Mesendoderm (in vitro differentiated cells): ENCODE measurements at regions not wholly inside any gene's neighbourhood (a gene's known extent, or its start where the extent isn't known, plus 50 kb on each side); places are given as distances from the start of the nearest gene placed in this dataset.

Experiments used
- DNase-seq: peaks from one replicate; pipeline ENCODE4 v3.0.0; 2013
- H2AK5ac ChIP-seq: 2 replicates; pipeline ENCODE4 v1.6.1; 2013; ENCODE audit warnings: low read length, inconsistent platforms
- H2BK120ac ChIP-seq: 2 replicates; pipeline ENCODE4 v1.6.1; 2013; ENCODE audit warnings: low read depth, mild to moderate bottlenecking, low read length, moderate library complexity, mixed read lengths
- H2BK15ac ChIP-seq: replicated peaks from 2 replicates; pipeline ENCODE4 v1.6.1; 2013; ENCODE audit warnings: low read depth, mild to moderate bottlenecking, moderate library complexity
- H2BK5ac ChIP-seq: 2 replicates; pipeline ENCODE4 v1.6.1; 2013; ENCODE audit warnings: low read length, inconsistent platforms
- H3K18ac ChIP-seq: 2 replicates; pipeline ENCODE4 v1.6.1; 2013; ENCODE audit warnings: mild to moderate bottlenecking, low read length, mixed read lengths
- H3K23ac ChIP-seq: one replicate; pipeline ENCODE4 v1.6.1; 2013; ENCODE audit warnings: low read length
- H3K27ac ChIP-seq: 2 replicates; pipeline ENCODE4 v1.5.1; 2013; ENCODE audit warnings: low read depth, mild to moderate bottlenecking, inconsistent platforms, low read length, moderate library complexity
- H3K27me3 ChIP-seq: 2 replicates; pipeline ENCODE4 v1.6.1; 2013; ENCODE audit warnings: low read length, control low read depth, mild to moderate bottlenecking, inconsistent platforms; ENCODE audit not compliant: insufficient read depth, poor library complexity
- H3K36me3 ChIP-seq: 2 replicates; pipeline ENCODE4 v1.6.1; 2013; ENCODE audit warnings: low read length, inconsistent platforms; ENCODE audit not compliant: control insufficient read depth, insufficient read depth
- H3K4ac ChIP-seq: one replicate; pipeline ENCODE4 v1.6.1; 2013; ENCODE audit warnings: low read depth, mild to moderate bottlenecking, low read length, moderate library complexity
- H3K4me1 ChIP-seq: 2 replicates; pipeline ENCODE4 v1.6.1; 2013; ENCODE audit warnings: low read depth, low read length, inconsistent platforms; ENCODE audit not compliant: control insufficient read depth
- H3K4me2 ChIP-seq: 2 replicates; pipeline ENCODE4 v1.6.1; 2013; ENCODE audit warnings: low read length
- H3K4me3 ChIP-seq: 2 replicates; pipeline ENCODE4 v1.5.1; 2013; ENCODE audit warnings: mild to moderate bottlenecking, low read length
- H3K56ac ChIP-seq: one replicate; pipeline ENCODE4 v1.6.1; 2013; ENCODE audit warnings: low read length
- H3K79me1 ChIP-seq: 2 replicates; pipeline ENCODE4 v1.6.1; 2013; ENCODE audit warnings: low read length, inconsistent platforms
- H3K79me2 ChIP-seq: 2 replicates; pipeline ENCODE4 v1.6.1; 2013; ENCODE audit warnings: mild to moderate bottlenecking, low read length; ENCODE audit not compliant: control insufficient read depth, insufficient read depth
- H3K9ac ChIP-seq: 2 replicates; pipeline ENCODE4 v1.6.1; 2013; ENCODE audit warnings: low read length, inconsistent platforms
- H4K5ac ChIP-seq: one replicate; pipeline ENCODE4 v1.6.1; 2013; ENCODE audit warnings: low read length
- H4K8ac ChIP-seq: one replicate; pipeline ENCODE4 v1.6.1; 2013; ENCODE audit warnings: low read depth, mild to moderate bottlenecking, control low read depth, low read length, moderate library complexity
- WGBS: extraction: QIAGEN DNeasy Blood & Tissue Kit; methylation state at CpG from one replicate; pipeline ENCODE4 v1.1.7; 2013; ENCODE audit warnings: low lambda C conversion rate, missing lambda C conversion rate; ENCODE audit not compliant: insufficient coverage; ENCODE audit errors: extremely low coverage; 5-methylcytosine and 5-hydroxymethylcytosine counted together

DNA sequence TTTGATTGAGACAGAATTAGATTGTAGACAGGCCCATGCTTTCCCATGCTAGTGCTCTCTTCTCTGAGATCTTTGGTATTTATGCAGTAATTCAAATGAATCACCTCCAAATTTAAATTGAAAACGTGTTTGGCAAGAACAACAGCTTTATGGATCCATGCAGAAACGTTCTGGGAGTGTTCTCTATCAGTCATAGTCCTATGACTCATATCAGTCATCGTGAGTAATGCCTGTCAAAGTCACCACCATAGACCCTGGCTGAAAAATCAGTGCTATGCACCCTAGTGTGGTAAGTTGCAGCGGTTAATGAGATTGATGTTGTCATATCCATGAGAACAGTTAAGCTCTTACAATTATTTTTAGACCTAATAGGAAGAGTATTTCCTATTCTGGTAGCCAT, 90.1 kb upstream of the FOXG1 start:
- Histone ChIP-seq H3K4me2 (no peak overlapping the region), H3K36me3 (no peaks in the 10 kb centered on the region), H3K79me2 (no peaks in the 10 kb centered on the region), H4K8ac (no peak overlapping the region), H3K27ac (no peak overlapping the region), H3K18ac (no peak overlapping the region), H3K56ac (no peak overlapping the region), H3K4me3 (no peak overlapping the region), H4K5ac (no peak overlapping the region), H3K4ac (no peak overlapping the region), H3K27me3 (no peaks in the 10 kb centered on the region), H3K23ac (no peak overlapping the region), H2BK5ac (no peak overlapping the region), H2BK15ac (no peak overlapping the region), H3K79me1 (no peaks in the 10 kb centered on the region), H2BK120ac (no peak overlapping the region), H3K4me1 (no peaks in the 10 kb centered on the region), H2AK5ac (no peak overlapping the region), H3K9ac (no peak overlapping the region)
- WGBS, result no CpG with 5 or more reads among the region's 4 CpGs
- DNase-seq, result peak; percentile 42

DNA sequence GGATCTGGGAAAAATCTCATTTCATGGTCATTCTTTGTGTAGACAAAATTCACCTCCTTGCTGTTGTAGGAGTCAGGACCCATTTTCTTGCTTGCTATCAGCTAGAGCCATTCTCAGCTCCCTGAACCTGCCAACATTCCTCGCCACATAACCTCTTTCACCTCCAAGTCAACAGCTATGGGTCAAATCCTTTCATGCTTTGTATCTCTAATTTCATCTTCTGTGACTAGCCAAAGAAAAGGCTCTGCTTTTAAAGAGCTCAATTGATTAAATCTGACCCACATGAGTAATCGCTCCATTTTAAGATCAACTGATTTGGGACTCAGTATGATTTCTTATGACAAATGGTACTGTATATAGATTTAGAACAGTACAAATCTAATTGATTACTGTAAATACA, 89.2 kb upstream of the FOXG1 start:
- H3K56ac ChIP-seq, result no peak overlapping the region
- H3K4me1 ChIP-seq, result no peaks in the 10 kb centered on the region
- no CpG with 5 or more reads among the region's 2 CpGs for WGBS
- no peak overlapping the region for H2BK5ac ChIP-seq
- no peak overlapping the region for H3K4ac ChIP-seq
- H3K27me3 ChIP-seq, result no peaks in the 10 kb centered on the region
- H3K23ac ChIP-seq, result no peak overlapping the region
- H3K4me2 ChIP-seq, result no peak overlapping the region
- H4K8ac ChIP-seq, result no peak overlapping the region
- peak; percentile 14 for DNase-seq
- no peaks in the 10 kb centered on the region for H3K79me2 ChIP-seq
- H4K5ac ChIP-seq, result no peak overlapping the region
- H3K4me3 ChIP-seq, result no peak overlapping the region
- H3K18ac ChIP-seq, result no peak overlapping the region
- H2AK5ac ChIP-seq, result no peak overlapping the region
- no peaks in the 10 kb centered on the region for H3K36me3 ChIP-seq
- no peak overlapping the region for H3K9ac ChIP-seq
- no peak overlapping the region for H2BK120ac ChIP-seq
- no peak overlapping the region for H2BK15ac ChIP-seq
- H3K79me1 ChIP-seq, result no peaks in the 10 kb centered on the region
- no peak overlapping the region for H3K27ac ChIP-seq

DNA sequence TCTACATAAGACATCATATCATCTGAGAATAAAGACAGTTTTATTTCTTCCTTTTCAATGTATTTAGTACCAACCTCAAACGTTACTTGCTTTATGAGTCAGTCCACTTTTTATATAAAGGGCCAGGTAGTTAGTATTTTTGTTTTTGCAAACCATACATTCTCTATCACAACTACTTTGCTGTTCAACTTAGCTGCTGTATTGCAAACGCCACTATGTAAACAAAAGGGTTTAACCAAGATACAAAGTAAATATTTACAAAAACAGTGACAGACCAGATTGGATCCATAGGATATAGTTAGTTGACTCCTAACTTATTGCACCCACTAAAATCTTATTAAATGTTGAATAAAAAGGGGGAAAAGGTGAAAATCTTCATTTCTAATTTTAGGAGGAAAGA, 87.7 kb upstream of the FOXG1 start:
- no peaks in the 10 kb centered on the region for H3K36me3 ChIP-seq
- no peaks in the 10 kb centered on the region for H3K79me1 ChIP-seq
- no peak overlapping the region for H3K4me2 ChIP-seq
- H4K5ac ChIP-seq, result no peak overlapping the region
- no peak overlapping the region for H3K9ac ChIP-seq
- H2BK15ac ChIP-seq, result no peak overlapping the region
- H3K56ac ChIP-seq, result no peak overlapping the region
- H3K4me3 ChIP-seq, result no peak overlapping the region
- H3K4ac ChIP-seq, result no peak overlapping the region
- H3K79me2 ChIP-seq, result no peaks in the 10 kb centered on the region
- no peak overlapping the region for H2BK120ac ChIP-seq
- H3K18ac ChIP-seq, result no peak overlapping the region
- H3K27me3 ChIP-seq, result no peaks in the 10 kb centered on the region
- DNase-seq, result no peak
- no peaks in the 10 kb centered on the region for H3K4me1 ChIP-seq
- no peak overlapping the region for H2AK5ac ChIP-seq
- no peak overlapping the region for H4K8ac ChIP-seq
- H3K23ac ChIP-seq, result no peak overlapping the region
- H3K27ac ChIP-seq, result no peak overlapping the region
- WGBS, result no CpG with 5 or more reads among the region's 2 CpGs
- H2BK5ac ChIP-seq, result no peak overlapping the region

DNA sequence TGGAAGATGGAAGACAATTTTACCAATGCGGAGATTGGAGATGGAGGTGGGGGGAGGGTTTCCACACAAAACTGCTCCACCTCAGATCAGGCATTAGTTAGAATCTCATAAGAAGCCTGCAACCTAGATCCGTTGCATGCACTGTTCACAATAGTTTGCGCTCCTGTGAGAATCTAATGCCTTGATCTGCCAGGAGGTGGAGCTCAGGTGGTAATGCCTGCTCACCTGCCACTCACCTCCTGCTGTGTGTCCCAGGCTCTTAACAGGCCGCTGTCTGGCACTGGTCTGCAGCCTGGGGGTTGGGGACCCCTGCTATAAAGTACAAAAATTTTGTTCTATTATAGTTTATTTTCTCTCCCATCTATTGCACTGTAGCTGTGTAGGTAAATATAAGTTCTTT, 84.9 kb upstream of the FOXG1 start:
- Histone ChIP-seq H3K4me2 (no peak overlapping the region), H3K23ac (no peak overlapping the region), H3K27ac (no peak overlapping the region), H3K18ac (no peak overlapping the region), H2AK5ac (no peak overlapping the region), H4K8ac (no peak overlapping the region), H4K5ac (no peak overlapping the region), H2BK120ac (no peak overlapping the region), H3K79me2 (no peaks in the 10 kb centered on the region), H3K27me3 (no peaks in the 10 kb centered on the region), H3K79me1 (no peaks in the 10 kb centered on the region), H3K4me1 (no peaks in the 10 kb centered on the region), H3K56ac (no peak overlapping the region), H2BK5ac (no peak overlapping the region), H3K9ac (no peak overlapping the region), H3K4ac (no peak overlapping the region), H3K4me3 (no peak overlapping the region), H3K36me3 (no peaks in the 10 kb centered on the region), H2BK15ac (no peak overlapping the region)
- DNase-seq, result peak; percentile 56
- WGBS, result no CpG with 5 or more reads among the region's 4 CpGs

DNA sequence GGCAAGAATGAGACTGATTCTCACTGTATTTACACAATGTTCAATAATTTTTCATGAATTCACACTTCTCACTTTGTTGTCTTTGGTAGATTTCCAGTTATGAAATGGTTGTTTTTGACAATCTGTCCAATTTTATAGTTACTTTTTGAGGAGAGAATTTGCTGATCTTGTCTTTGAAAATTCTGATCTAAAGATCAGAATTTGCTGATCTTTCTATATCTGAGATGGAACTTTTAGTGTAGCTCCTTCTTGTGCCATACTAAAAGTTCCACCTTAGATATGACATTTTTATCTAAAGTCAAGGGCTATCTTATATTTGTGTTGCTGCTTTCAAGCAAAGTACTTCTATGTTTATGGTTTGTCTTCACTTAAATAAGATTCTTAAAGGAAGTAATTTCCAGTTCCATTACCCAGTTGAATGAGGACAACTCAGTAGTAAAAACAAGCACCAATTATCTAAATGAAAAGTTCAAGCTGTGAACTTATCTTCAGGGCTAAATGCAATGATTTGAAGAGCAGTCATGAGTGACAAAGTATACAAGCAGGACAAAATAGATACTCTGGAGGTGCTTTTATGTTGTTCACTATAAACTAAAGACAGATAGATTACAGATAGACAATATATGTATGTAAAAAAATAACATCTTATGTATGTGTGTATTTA, 76.4 kb upstream of the FOXG1 start:
- Histone ChIP-seq H3K27ac (no peak overlapping the region), H2BK5ac (no peak overlapping the region), H2AK5ac (no peak overlapping the region), H4K8ac (no peak overlapping the region), H3K27me3 (no peaks in the 10 kb centered on the region), H3K79me2 (no peaks in the 10 kb centered on the region), H3K56ac (no peak overlapping the region), H2BK15ac (no peak overlapping the region), H3K4me1 (no peaks in the 10 kb centered on the region), H4K5ac (no peak overlapping the region), H2BK120ac (no peak overlapping the region), H3K79me1 (no peaks in the 10 kb centered on the region), H3K4ac (no peak overlapping the region), H3K18ac (no peak overlapping the region), H3K9ac (no peak overlapping the region), H3K23ac (no peak overlapping the region), H3K4me3 (no peak overlapping the region), H3K4me2 (no peak overlapping the region), H3K36me3 (no peaks in the 10 kb centered on the region)
- DNase-seq, result peak; percentile 7

DNA sequence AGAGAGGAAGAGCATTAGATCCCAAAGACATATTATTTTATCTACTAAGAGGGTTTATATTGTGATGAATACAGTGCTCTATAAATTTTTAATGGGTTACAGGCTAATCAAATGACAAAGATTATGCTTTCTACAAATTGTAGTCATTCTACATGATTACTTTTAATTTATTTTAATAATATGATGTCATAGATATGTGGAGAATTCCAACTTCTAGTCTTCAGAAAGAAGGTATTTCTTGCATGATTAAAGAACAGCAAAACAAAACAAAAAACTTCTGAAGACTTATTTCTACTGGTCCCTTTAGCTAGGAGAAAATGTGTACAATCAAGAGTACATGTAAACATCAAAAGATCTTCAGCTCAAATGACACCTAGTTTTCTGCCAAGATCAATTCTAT, 71.5 kb upstream of the FOXG1 start:
- no peak overlapping the region for H3K9ac ChIP-seq
- no peak overlapping the region for H3K4ac ChIP-seq
- no peaks in the 10 kb centered on the region for H3K79me2 ChIP-seq
- H3K4me3 ChIP-seq, result no peak overlapping the region
- no peaks in the 10 kb centered on the region for H3K36me3 ChIP-seq
- no peak overlapping the region for H2AK5ac ChIP-seq
- no peaks in the 10 kb centered on the region for H3K79me1 ChIP-seq
- H3K4me1 ChIP-seq, result no peaks in the 10 kb centered on the region
- no peak overlapping the region for H4K5ac ChIP-seq
- no peak overlapping the region for H2BK120ac ChIP-seq
- H3K27me3 ChIP-seq, result no peaks in the 10 kb centered on the region
- H2BK5ac ChIP-seq, result no peak overlapping the region
- DNase-seq, result no peak
- H3K27ac ChIP-seq, result no peak overlapping the region
- H3K18ac ChIP-seq, result no peak overlapping the region
- no peak overlapping the region for H3K4me2 ChIP-seq
- no peak overlapping the region for H3K56ac ChIP-seq
- no peak overlapping the region for H3K23ac ChIP-seq
- H2BK15ac ChIP-seq, result no peak overlapping the region
- no peak overlapping the region for H4K8ac ChIP-seq
